ENCODE measurements at regions not wholly inside any gene's neighbourhood (a gene's known extent, or its start where the extent isn't known, plus 50 kb on each side); places are given as distances from the start of the nearest gene placed in this dataset.

GRCh38 chr5:63687854-63688516 lies 274.3 kb downstream of the HTR1A start:
- no peak overlapping the region for H3K27ac ChIP-seq (ENCODE audit: low read depth)
- no peak for DNase-seq (ENCODE audit: extremely low spot score)
- no peaks in the 10 kb centered on the region for H3K36me3 ChIP-seq (ENCODE audit: insufficient read depth)
- no peak overlapping the region for H3K4me3 ChIP-seq (ENCODE audit: low read depth, low read length)
- H3K4me1 ChIP-seq (ENCODE audit: insufficient read depth) = no peaks in the 10 kb centered on the region
- WGBS = 80% methylated on average over 6 of the region's 6 CpGs

GRCh38 chr5:63686938-63687337 lies 275.3 kb downstream of the HTR1A start:
- DNase-seq (ENCODE audit: extremely low spot score) = no peak
- no peaks in the 10 kb centered on the region for H3K4me1 ChIP-seq (ENCODE audit: insufficient read depth)
- 61% methylated on average over 5 of the region's 5 CpGs for WGBS

GRCh38 chr5:63686181-63686580 lies 276.1 kb downstream of the HTR1A start:
- 33% methylated on average over 2 of the region's 2 CpGs for WGBS
- no peak for DNase-seq (ENCODE audit: extremely low spot score)

More at GRCh38 chr5:63686938-63687337, 275.3 kb downstream of the HTR1A start:
- H3K4me3 ChIP-seq (ENCODE audit: low read depth, low read length) = no peak overlapping the region
- H3K27ac ChIP-seq (ENCODE audit: low read depth) = no peak overlapping the region
- H3K36me3 ChIP-seq (ENCODE audit: insufficient read depth) = no peaks in the 10 kb centered on the region

GRCh38 chr5:63685454-63685853 lies 276.8 kb downstream of the HTR1A start:
- Histone ChIP-seq H3K4me3 (ENCODE audit: low read depth, low read length) (no peak overlapping the region), H3K36me3 (ENCODE audit: insufficient read depth) (no peaks in the 10 kb centered on the region), H3K4me1 (ENCODE audit: insufficient read depth) (no peaks in the 10 kb centered on the region), H3K27ac (ENCODE audit: low read depth) (no peak overlapping the region)
- no peak for DNase-seq (ENCODE audit: extremely low spot score)

More at GRCh38 chr5:63686181-63686580, 276.1 kb downstream of the HTR1A start:
- Histone ChIP-seq H3K4me1 (ENCODE audit: insufficient read depth) (no peaks in the 10 kb centered on the region), H3K4me3 (ENCODE audit: low read depth, low read length) (no peak overlapping the region), H3K27ac (ENCODE audit: low read depth) (no peak overlapping the region), H3K36me3 (ENCODE audit: insufficient read depth) (no peaks in the 10 kb centered on the region)

- no peaks in the 10 kb centered on the region for H3K4me1 ChIP-seq (ENCODE audit: insufficient read depth)
- H3K4me3 ChIP-seq (ENCODE audit: low read depth, low read length) = no peak overlapping the region
- H3K36me3 ChIP-seq (ENCODE audit: insufficient read depth) = no peaks in the 10 kb centered on the region
- 75% methylated on average over 3 of the region's 3 CpGs for WGBS
- no peak overlapping the region for H3K27ac ChIP-seq (ENCODE audit: low read depth)
- no peak for DNase-seq (ENCODE audit: extremely low spot score)
Measured at GRCh38 chr5:63674881-63675280, 287.4 kb downstream of the HTR1A start.

- Histone ChIP-seq H3K27ac (ENCODE audit: low read depth) (no peak overlapping the region), H3K36me3 (ENCODE audit: insufficient read depth) (no peaks in the 10 kb centered on the region), H3K4me3 (ENCODE audit: low read depth, low read length) (no peak overlapping the region), H3K4me1 (ENCODE audit: insufficient read depth) (no peaks in the 10 kb centered on the region)
- no peak for DNase-seq (ENCODE audit: extremely low spot score)
- 63% methylated on average over 1 of the region's 1 CpG for WGBS
Measured at GRCh38 chr5:63655043-63655442, 307.2 kb downstream of the HTR1A start.

GRCh38 chr5:63650581-63650980 lies 311.7 kb downstream of the HTR1A start:
- Histone ChIP-seq H3K36me3 (ENCODE audit: insufficient read depth) (no peaks in the 10 kb centered on the region), H3K4me3 (ENCODE audit: low read depth, low read length) (no peak overlapping the region), H3K4me1 (ENCODE audit: insufficient read depth) (no peaks in the 10 kb centered on the region), H3K27ac (ENCODE audit: low read depth) (no peak overlapping the region)
- WGBS = 88% methylated on average over 2 of the region's 2 CpGs
- no peak for DNase-seq (ENCODE audit: extremely low spot score)

- Histone ChIP-seq H3K27ac (ENCODE audit: low read depth) (no peak overlapping the region), H3K4me1 (ENCODE audit: insufficient read depth) (no peaks in the 10 kb centered on the region), H3K36me3 (ENCODE audit: insufficient read depth) (no peaks in the 10 kb centered on the region)
Measured at GRCh38 chr5:63648376-63648775, 313.9 kb downstream of the HTR1A start.

GRCh38 chr5:63629951-63630630 lies 332.2 kb downstream of the HTR1A start:
- Histone ChIP-seq H3K36me3 (ENCODE audit: insufficient read depth) (no peaks in the 10 kb centered on the region), H3K27ac (ENCODE audit: low read depth) (no peak overlapping the region), H3K4me3 (ENCODE audit: low read depth, low read length) (no peak overlapping the region), H3K4me1 (ENCODE audit: insufficient read depth) (no peaks in the 10 kb centered on the region)
- 88% methylated on average over 4 of the region's 4 CpGs for WGBS
- no peak for DNase-seq (ENCODE audit: extremely low spot score)

More at GRCh38 chr5:63648376-63648775, 313.9 kb downstream of the HTR1A start:
- no peak overlapping the region for H3K4me3 ChIP-seq (ENCODE audit: low read depth, low read length)
- no peak for DNase-seq (ENCODE audit: extremely low spot score)

GRCh38 chr5:63613442-63613841 lies 348.8 kb downstream of the HTR1A start:
- 95% methylated on average over 3 of the region's 3 CpGs for WGBS
- DNase-seq (ENCODE audit: extremely low spot score) = no peak
- H3K4me3 ChIP-seq (ENCODE audit: low read depth, low read length) = no peak overlapping the region
- H3K27ac ChIP-seq (ENCODE audit: low read depth) = no peak overlapping the region
- H3K36me3 ChIP-seq (ENCODE audit: insufficient read depth) = no peaks in the 10 kb centered on the region
- no peaks in the 10 kb centered on the region for H3K4me1 ChIP-seq (ENCODE audit: insufficient read depth)

- Histone ChIP-seq H3K4me3 (ENCODE audit: low read depth, low read length) (no peak overlapping the region), H3K36me3 (ENCODE audit: insufficient read depth) (no peaks in the 10 kb centered on the region), H3K4me1 (ENCODE audit: insufficient read depth) (no peaks in the 10 kb centered on the region), H3K27ac (ENCODE audit: low read depth) (no peak overlapping the region)
- WGBS = 69% methylated on average over 3 of the region's 3 CpGs
- DNase-seq (ENCODE audit: extremely low spot score) = no peak
Measured at GRCh38 chr5:63603996-63604395, 358.2 kb downstream of the HTR1A start.

- H3K36me3 ChIP-seq (ENCODE audit: insufficient read depth) = no peaks in the 10 kb centered on the region
- H3K4me3 ChIP-seq (ENCODE audit: low read depth, low read length) = no peak overlapping the region
- DNase-seq (ENCODE audit: extremely low spot score) = no peak
- H3K4me1 ChIP-seq (ENCODE audit: insufficient read depth) = no peaks in the 10 kb centered on the region
- no peak overlapping the region for H3K27ac ChIP-seq (ENCODE audit: low read depth)
Measured at GRCh38 chr5:63602971-63603370, 359.3 kb downstream of the HTR1A start.

GRCh38 chr5:63596254-63596653 lies 366.0 kb downstream of the HTR1A start:
- Histone ChIP-seq H3K36me3 (ENCODE audit: insufficient read depth) (no peaks in the 10 kb centered on the region), H3K27ac (ENCODE audit: low read depth) (no peak overlapping the region), H3K4me3 (ENCODE audit: low read depth, low read length) (no peak overlapping the region), H3K4me1 (ENCODE audit: insufficient read depth) (no peaks in the 10 kb centered on the region)
- no peak for DNase-seq (ENCODE audit: extremely low spot score)

- Histone ChIP-seq H3K4me1 (ENCODE audit: insufficient read depth) (no peaks in the 10 kb centered on the region), H3K27ac (ENCODE audit: low read depth) (no peak overlapping the region), H3K36me3 (ENCODE audit: insufficient read depth) (no peaks in the 10 kb centered on the region), H3K4me3 (ENCODE audit: low read depth, low read length) (no peak overlapping the region)
- DNase-seq (ENCODE audit: extremely low spot score) = no peak
Measured at GRCh38 chr5:63573380-63573779, 388.9 kb downstream of the HTR1A start.

Measured in urinary bladder (tissue), 3 donors.